Osteoblast (primary cell): ENCODE measurements at regions not wholly inside any gene's neighbourhood (a gene's known extent, or its start where the extent isn't known, plus 50 kb on each side); places are given as distances from the start of the nearest gene placed in this dataset.

Experiments
- DNase-seq: peaks from one replicate; pipeline ENCODE4 v3.0.0; 2011; ENCODE audit warnings: low spot score, mixed read lengths; ENCODE audit not compliant: insufficient read length; ENCODE audit errors: missing footprints
- H2AFZ ChIP-seq: 2 replicates; pipeline ENCODE4 v1.6.0; 2011; ENCODE audit warnings: mild to moderate bottlenecking, low read length
- H3K27ac ChIP-seq: 2 replicates; pipeline ENCODE4 v1.5.1; 2011; ENCODE audit warnings: mild to moderate bottlenecking, low read depth, low read length, moderate library complexity
- H3K27me3 ChIP-seq: 2 replicates; pipeline ENCODE4 v1.6.0; 2012; ENCODE audit warnings: mild to moderate bottlenecking, control low read depth, inconsistent platforms, low read length, moderate library complexity; ENCODE audit not compliant: insufficient read depth
- H3K36me3 ChIP-seq: 2 replicates; pipeline ENCODE4 v1.5.1; 2011; ENCODE audit warnings: mild to moderate bottlenecking, low read length, control low read depth, moderate library complexity; ENCODE audit not compliant: insufficient read depth
- H3K4me1 ChIP-seq: 2 replicates; pipeline ENCODE4 v1.5.1; 2011; ENCODE audit warnings: mild to moderate bottlenecking, low read length, control low read depth, moderate library complexity; ENCODE audit not compliant: insufficient read depth
- H3K4me2 ChIP-seq: 2 replicates; pipeline ENCODE4 v1.6.0; 2011; ENCODE audit warnings: mild to moderate bottlenecking, low read length; ENCODE audit not compliant: insufficient read depth
- H3K4me3 ChIP-seq: fragments of 200-600 bp; sonication (generic); 3 replicates; pipeline ENCODE4 v1.5.1; 2012; ENCODE audit warnings: mild to moderate bottlenecking, low read length, inconsistent platforms; ENCODE audit not compliant: insufficient read depth
- H3K79me2 ChIP-seq: 2 replicates; pipeline ENCODE4 v1.6.0; 2012; ENCODE audit warnings: mild to moderate bottlenecking, low read length, control low read depth, inconsistent platforms; ENCODE audit not compliant: insufficient read depth
- H3K9me3 ChIP-seq: 2 replicates; pipeline ENCODE4 v1.5.1; 2011; ENCODE audit warnings: low read depth, low read length, control low read depth
- H4K20me1 ChIP-seq: 2 replicates; pipeline ENCODE4 v1.6.0; 2012; ENCODE audit warnings: mild to moderate bottlenecking, low read length, control low read depth; ENCODE audit not compliant: insufficient read depth
- TF ChIP-seq, protein P1 (sequence below): IDR thresholded peaks from 2 replicates; pipeline ENCODE4 v1.5.1; 2011; ENCODE audit warnings: mild to moderate bottlenecking, low read depth, low read length, moderate library complexity; ENCODE audit errors: extremely low read depth

DNA sequence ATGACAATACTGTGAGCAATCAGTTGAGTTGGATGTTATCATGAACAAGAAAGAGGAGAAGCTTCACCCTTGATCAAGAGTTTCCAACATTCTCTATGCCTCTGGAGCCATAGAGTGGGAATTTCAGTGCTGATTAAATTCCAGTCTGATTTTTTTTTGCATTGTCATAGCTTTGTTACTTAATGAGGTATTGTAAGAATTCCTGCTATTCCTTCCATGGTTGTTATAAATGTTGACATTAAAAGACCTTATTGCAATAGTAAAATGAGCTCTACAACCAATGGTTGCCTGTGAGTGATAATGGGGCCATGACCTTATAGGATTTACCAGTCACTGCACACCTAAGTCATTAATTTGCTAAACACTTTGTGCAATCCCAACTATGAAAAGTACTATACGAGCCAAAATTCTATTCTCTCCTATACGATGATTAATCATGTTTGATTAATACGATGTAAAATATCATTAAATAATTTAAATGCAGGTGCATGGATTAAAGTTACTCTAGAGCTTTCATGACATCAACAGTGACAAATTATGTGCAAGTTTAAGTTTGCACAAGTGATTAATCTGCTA is 353.2 kb upstream of the KLF6 start:
- no peaks in the 10 kb centered on the region for H3K36me3 ChIP-seq
- H3K9me3 ChIP-seq: no peaks in the 10 kb centered on the region
- DNase-seq: no peak
- no peak overlapping the region for H3K4me3 ChIP-seq
- no peaks in the 10 kb centered on the region for H3K27me3 ChIP-seq
- no peaks in the 10 kb centered on the region for H4K20me1 ChIP-seq
- no peaks in the 10 kb centered on the region for H3K4me1 ChIP-seq
- TF ChIP-seq, protein P1, sequence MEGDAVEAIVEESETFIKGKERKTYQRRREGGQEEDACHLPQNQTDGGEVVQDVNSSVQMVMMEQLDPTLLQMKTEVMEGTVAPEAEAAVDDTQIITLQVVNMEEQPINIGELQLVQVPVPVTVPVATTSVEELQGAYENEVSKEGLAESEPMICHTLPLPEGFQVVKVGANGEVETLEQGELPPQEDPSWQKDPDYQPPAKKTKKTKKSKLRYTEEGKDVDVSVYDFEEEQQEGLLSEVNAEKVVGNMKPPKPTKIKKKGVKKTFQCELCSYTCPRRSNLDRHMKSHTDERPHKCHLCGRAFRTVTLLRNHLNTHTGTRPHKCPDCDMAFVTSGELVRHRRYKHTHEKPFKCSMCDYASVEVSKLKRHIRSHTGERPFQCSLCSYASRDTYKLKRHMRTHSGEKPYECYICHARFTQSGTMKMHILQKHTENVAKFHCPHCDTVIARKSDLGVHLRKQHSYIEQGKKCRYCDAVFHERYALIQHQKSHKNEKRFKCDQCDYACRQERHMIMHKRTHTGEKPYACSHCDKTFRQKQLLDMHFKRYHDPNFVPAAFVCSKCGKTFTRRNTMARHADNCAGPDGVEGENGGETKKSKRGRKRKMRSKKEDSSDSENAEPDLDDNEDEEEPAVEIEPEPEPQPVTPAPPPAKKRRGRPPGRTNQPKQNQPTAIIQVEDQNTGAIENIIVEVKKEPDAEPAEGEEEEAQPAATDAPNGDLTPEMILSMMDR: no peak
- H3K79me2 ChIP-seq: no peaks in the 10 kb centered on the region
- no peak overlapping the region for H2AFZ ChIP-seq
- H3K4me2 ChIP-seq: no peak overlapping the region
- no peak overlapping the region for H3K27ac ChIP-seq

DNA sequence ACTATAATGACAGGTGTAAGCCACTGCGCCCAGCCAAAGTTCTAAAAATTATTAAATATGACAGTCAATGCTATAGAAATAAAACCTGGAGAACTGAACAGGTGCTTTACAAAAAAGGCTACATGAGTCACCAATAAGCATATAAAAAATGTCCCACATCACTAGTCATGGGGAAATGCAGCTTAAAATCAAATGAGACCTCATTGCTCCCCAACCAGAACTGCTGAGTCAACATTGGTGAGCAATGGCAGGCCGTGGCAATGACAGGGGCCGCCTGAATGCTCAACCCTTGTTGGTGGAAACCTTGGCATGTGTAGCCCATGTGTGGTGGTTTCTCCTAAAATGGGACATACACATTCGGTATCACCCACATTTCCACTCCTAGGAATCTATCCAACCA is 352.3 kb upstream of the KLF6 start:
- Histone ChIP-seq H3K4me2 (no peak overlapping the region), H3K27me3 (no peaks in the 10 kb centered on the region), H3K9me3 (no peaks in the 10 kb centered on the region), H2AFZ (no peak overlapping the region), H3K79me2 (no peaks in the 10 kb centered on the region), H3K36me3 (no peaks in the 10 kb centered on the region), H3K4me3 (no peak overlapping the region), H3K4me1 (peaks cover 2% of the 10 kb centered on the region), H3K27ac (no peak overlapping the region), H4K20me1 (no peaks in the 10 kb centered on the region)
- no peak for DNase-seq
- TF ChIP-seq, protein P1: no peak

DNA sequence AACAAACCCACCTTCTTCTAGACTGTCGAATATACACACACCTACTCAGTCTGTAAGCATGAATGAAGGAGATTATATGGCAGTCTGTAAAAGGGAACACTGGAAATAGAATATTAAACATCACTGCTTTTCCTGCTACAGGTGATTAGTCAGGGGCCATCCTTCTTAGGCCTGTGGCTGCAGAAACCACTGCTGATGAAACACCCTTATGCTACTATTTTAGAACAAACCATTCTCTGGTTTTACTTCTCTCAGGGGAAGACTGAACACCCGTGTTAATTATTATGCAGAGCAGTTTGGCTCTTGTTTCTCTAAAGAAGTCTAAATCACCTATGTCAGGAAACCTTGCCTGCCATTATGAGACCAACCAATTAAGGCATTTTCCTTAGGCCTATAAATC is 351.1 kb upstream of the KLF6 start:
- H3K36me3 ChIP-seq: no peaks in the 10 kb centered on the region
- no peak overlapping the region for H3K27ac ChIP-seq
- no peaks in the 10 kb centered on the region for H3K27me3 ChIP-seq
- H3K9me3 ChIP-seq: no peaks in the 10 kb centered on the region
- peaks cover 10% of the 10 kb centered on the region for H3K4me1 ChIP-seq
- no peaks in the 10 kb centered on the region for H4K20me1 ChIP-seq
- TF ChIP-seq, protein P1: no peak
- H3K4me3 ChIP-seq: no peak overlapping the region
- H3K79me2 ChIP-seq: no peaks in the 10 kb centered on the region
- H3K4me2 ChIP-seq: no peak overlapping the region
- H2AFZ ChIP-seq: no peak overlapping the region
- no peak for DNase-seq

DNA sequence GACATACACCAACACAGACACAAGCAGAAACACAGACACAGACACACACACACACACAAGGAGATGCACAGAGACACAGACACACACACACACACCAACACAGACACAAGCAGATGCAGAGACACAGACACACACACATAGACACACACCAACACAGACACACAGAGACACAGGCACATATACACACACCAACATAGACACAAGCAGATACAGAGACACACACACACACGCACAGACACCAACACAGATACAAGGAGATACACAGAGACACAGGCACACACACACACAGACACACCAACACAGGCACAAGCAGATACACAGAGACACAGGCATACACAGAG is 347.2 kb upstream of the KLF6 start:
- TF ChIP-seq, protein P1: no peak
- peaks cover 21% of the 10 kb centered on the region for H3K4me1 ChIP-seq
- H3K4me3 ChIP-seq: peak overlapping the region; percentile 36

More for the DNA sequence above, 347.2 kb upstream of the KLF6 start:
- Histone ChIP-seq H3K79me2 (no peaks in the 10 kb centered on the region), H3K4me2 (peak overlapping the region; percentile 71), H3K27me3 (no peaks in the 10 kb centered on the region), H3K9me3 (no peaks in the 10 kb centered on the region), H3K36me3 (no peaks in the 10 kb centered on the region), H2AFZ (peak overlapping the region; percentile 76), H4K20me1 (no peaks in the 10 kb centered on the region), H3K27ac (peak overlapping the region; percentile 73)
- peak; percentile 27 for DNase-seq
